Right atrium auricular region (tissue), 2 donors: ENCODE measurements at regions not wholly inside any gene's neighbourhood (a gene's known extent, or its start where the extent isn't known, plus 50 kb on each side); places are given as distances from the start of the nearest gene placed in this dataset.

Source experiments
- DNase-seq: peaks from one replicate; pipeline ENCODE4 v3.0.0-alpha.2; 2019; ENCODE audit warnings: low spot score
- H3K27ac ChIP-seq, 2 donors: fragments of 200-600 bp; sonication (generic); 1 replicate in 1 of 2; 2 replicates in 1 of 2; pipeline ENCODE4 v1.5.1; 2016 to 2019
- H3K27me3 ChIP-seq, 2 donors: fragments of 200-600 bp; sonication (generic); one replicate each; pipeline versions ENCODE4 v1.5.1 to v1.6.0; 2017 to 2019
- H3K36me3 ChIP-seq: fragments of 200-600 bp; sonication (generic); one replicate; pipeline ENCODE4 v1.5.1; 2016
- H3K4me1 ChIP-seq, 2 donors: fragments of 200-600 bp; sonication (generic); one replicate each; pipeline versions ENCODE4 v1.5.1 to v1.6.0; 2017 to 2019
- H3K4me3 ChIP-seq, 2 donors: fragments of 200-600 bp; sonication (generic); 1 replicate in 1 of 2; 2 replicates in 1 of 2; pipeline ENCODE4 v1.5.1; 2017 to 2019; ENCODE audit warnings: mild to moderate bottlenecking in 1 of 2, moderate library complexity in 1 of 2
- H3K9me3 ChIP-seq, 2 donors: fragments of 200-600 bp; sonication (generic); one replicate each; pipeline ENCODE4 v1.5.1; 2019
- TF ChIP-seq, protein P1 (sequence below), 2 donors: fragments of 200-600 bp; sonication (generic); IDR thresholded peaks; one replicate each; pipeline ENCODE4 v1.5.1; 2019; ENCODE audit warnings: antibody characterized with exemption in 2 of 2

DNA sequence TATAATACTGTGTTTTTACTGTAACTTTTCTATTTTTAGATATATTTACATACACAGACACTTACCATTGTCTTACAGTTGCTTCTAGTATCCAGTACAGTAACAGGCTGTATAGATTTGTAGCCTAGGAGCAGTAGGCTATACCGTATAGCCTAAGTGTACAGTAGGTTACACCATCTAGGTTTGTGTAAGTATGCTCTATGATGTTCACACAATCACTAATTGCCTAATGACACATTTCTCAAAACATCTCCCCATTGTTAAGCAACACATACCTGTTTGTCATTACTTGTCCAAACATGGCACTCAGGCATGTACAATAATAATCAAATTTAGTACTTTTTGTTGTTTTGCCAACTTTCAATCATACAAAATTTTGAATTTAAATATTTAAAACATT, 757.3 kb downstream of the DOK5 start:
- Histone ChIP-seq H3K27ac (no peak overlapping the region), H3K27me3 (no peaks in the 10 kb centered on the region), H3K9me3 (no peaks in the 10 kb centered on the region), H3K4me3 (no peak overlapping the region), H3K4me1 (no peaks in the 10 kb centered on the region), H3K36me3 (no peaks in the 10 kb centered on the region)
- TF ChIP-seq, protein P1, sequence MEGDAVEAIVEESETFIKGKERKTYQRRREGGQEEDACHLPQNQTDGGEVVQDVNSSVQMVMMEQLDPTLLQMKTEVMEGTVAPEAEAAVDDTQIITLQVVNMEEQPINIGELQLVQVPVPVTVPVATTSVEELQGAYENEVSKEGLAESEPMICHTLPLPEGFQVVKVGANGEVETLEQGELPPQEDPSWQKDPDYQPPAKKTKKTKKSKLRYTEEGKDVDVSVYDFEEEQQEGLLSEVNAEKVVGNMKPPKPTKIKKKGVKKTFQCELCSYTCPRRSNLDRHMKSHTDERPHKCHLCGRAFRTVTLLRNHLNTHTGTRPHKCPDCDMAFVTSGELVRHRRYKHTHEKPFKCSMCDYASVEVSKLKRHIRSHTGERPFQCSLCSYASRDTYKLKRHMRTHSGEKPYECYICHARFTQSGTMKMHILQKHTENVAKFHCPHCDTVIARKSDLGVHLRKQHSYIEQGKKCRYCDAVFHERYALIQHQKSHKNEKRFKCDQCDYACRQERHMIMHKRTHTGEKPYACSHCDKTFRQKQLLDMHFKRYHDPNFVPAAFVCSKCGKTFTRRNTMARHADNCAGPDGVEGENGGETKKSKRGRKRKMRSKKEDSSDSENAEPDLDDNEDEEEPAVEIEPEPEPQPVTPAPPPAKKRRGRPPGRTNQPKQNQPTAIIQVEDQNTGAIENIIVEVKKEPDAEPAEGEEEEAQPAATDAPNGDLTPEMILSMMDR (IDR thresholded peaks at IDR 0.05), result no peak
- DNase-seq, result no peak

- Histone ChIP-seq H3K4me3 (no peak overlapping the region), H3K27ac (no peak overlapping the region), H3K9me3 (no peaks in the 10 kb centered on the region), H3K36me3 (no peaks in the 10 kb centered on the region), H3K4me1 (no peaks in the 10 kb centered on the region), H3K27me3 (no peaks in the 10 kb centered on the region)
- TF ChIP-seq, protein P1 (IDR thresholded peaks at IDR 0.05), result no peak
- DNase-seq, result no peak
Measured at GRCh38 chr20:55229451-55229850, 754.1 kb downstream of the DOK5 start.

DNA sequence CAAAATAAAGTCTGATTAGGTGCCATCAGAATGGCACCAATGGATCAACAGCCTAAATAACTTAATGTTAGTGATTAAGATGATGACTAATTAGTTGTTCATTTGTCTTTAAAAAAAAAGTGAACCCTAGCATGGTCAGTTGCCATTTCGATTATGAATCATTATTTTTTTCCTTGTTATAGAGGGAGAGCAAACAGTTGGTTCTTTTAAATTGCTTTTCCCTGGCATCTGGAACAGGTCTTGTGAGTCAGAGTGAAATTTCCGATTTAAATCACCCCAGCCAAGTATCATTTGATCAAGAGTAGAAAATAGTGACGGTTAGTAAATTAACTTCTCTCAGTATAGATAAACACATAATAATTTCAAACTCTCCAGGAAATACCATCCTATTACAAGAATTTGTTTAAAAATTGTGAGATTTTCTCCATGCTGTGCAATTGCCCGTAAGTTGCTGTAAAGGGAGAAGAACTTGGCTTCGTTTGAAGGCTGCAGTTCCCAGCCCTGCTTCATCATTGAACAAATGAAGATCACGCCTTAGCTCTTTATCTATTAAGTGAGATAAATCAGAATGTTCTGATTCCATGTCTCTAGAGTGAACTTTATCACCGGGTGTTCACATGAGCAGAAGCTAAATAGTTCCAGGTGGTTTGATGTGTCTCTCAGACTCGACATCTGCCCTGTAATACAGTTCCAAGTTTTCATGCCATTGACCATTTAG, 741.3 kb downstream of the DOK5 start:
- H3K4me1 ChIP-seq, result no peaks in the 10 kb centered on the region
- peaks cover 0 to 20% of the 10 kb centered on the region in 2 donors for H3K9me3 ChIP-seq
- no peaks in the 10 kb centered on the region for H3K27me3 ChIP-seq
- DNase-seq, result no peak
- no peak overlapping the region for H3K4me3 ChIP-seq
- no peak overlapping the region for H3K27ac ChIP-seq
- no peaks in the 10 kb centered on the region for H3K36me3 ChIP-seq
- TF ChIP-seq, protein P1 (IDR thresholded peaks at IDR 0.05), result no peak

DNA sequence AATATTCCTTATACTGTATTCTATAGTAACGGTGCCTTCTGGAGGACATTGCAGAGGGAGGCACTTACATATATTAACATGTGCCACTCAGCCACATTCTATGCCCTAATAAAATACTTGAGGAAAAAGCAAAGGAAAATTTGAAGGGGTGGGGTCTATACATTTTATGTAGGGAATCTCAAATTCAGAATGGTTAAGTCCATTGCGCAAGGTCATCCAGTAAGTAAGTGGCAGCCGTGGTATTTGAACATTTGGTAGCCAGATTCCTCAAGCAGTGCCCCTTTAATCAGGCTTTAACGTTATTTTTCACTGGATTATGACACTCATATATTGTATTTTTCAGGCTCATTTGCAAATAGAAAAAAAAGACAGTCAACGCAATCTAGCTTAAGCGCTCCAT, 738.3 kb downstream of the DOK5 start:
- TF ChIP-seq, protein P1 (IDR thresholded peaks at IDR 0.05), result no peak
- H3K9me3 ChIP-seq, result peaks cover 0 to 10% of the 10 kb centered on the region in 2 donors
- no peaks in the 10 kb centered on the region for H3K36me3 ChIP-seq
- DNase-seq, result no peak
- no peaks in the 10 kb centered on the region for H3K27me3 ChIP-seq
- H3K27ac ChIP-seq, result no peak overlapping the region
- no peaks in the 10 kb centered on the region for H3K4me1 ChIP-seq
- H3K4me3 ChIP-seq, result no peak overlapping the region

DNA sequence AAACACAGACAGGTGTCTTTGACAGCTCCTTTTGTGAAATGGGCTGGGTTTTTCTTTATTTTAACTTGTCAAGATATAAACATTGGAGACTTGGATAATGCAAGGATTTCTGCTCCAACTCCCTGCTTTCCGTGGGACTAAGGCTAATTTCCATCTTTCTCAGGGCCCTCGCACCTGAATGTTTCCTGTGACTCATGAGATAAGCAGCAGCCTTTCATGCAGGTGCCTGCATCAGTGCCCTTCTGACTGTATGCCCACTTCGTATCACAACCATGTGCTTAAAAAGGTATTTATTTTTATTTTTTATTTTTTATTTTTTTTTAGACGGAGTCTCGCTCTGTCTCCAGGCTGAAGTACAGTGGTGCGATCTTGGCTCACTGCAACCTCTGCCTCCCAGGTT, 736.1 kb downstream of the DOK5 start:
- no peaks in the 10 kb centered on the region for H3K27me3 ChIP-seq
- H3K36me3 ChIP-seq, result no peaks in the 10 kb centered on the region
- peaks cover 0 to 8% of the 10 kb centered on the region in 2 donors for H3K9me3 ChIP-seq
- TF ChIP-seq, protein P1 (IDR thresholded peaks at IDR 0.05), result no peak
- no peak for DNase-seq
- no peak overlapping the region for H3K4me3 ChIP-seq
- H3K27ac ChIP-seq, result no peak overlapping the region
- no peaks in the 10 kb centered on the region for H3K4me1 ChIP-seq

- H3K27ac ChIP-seq, result no peak overlapping the region
- DNase-seq, result no peak
- H3K4me3 ChIP-seq, result no peak overlapping the region
- H3K9me3 ChIP-seq, result peaks cover 0 to 7% of the 10 kb centered on the region in 2 donors
- H3K36me3 ChIP-seq, result no peaks in the 10 kb centered on the region
- no peaks in the 10 kb centered on the region for H3K4me1 ChIP-seq
- no peaks in the 10 kb centered on the region for H3K27me3 ChIP-seq
- TF ChIP-seq, protein P1 (IDR thresholded peaks at IDR 0.05), result no peak
Measured at GRCh38 chr20:55205665-55206064, 730.3 kb downstream of the DOK5 start.
